KMS-11 (cell line): ENCODE measurements at regions not wholly inside any gene's neighbourhood (a gene's known extent, or its start where the extent isn't known, plus 50 kb on each side); places are given as distances from the start of the nearest gene placed in this dataset.
"Not testable (repeated sequence)": the region's sequence is repeated elsewhere in the genome, so short reads cannot be mapped to it uniquely, and the experiment has no call there.

ENCODE experiments used
- H2AFZ ChIP-seq: fragments of 200-600 bp; sonication (generic); 2 replicates; pipeline ENCODE4 v1.6.1; 2016; ENCODE audit warnings: antibody characterized with exemption, mixed run types, low read depth
- H3K27ac ChIP-seq: fragments of 200-600 bp; sonication (generic); 2 replicates; pipeline ENCODE4 v1.6.1; 2016; ENCODE audit warnings: mild to moderate bottlenecking, mixed run types
- H3K27me3 ChIP-seq: fragments of 200-600 bp; sonication (generic); 2 replicates; pipeline ENCODE4 v1.6.1; 2017; ENCODE audit warnings: mild to moderate bottlenecking, low read depth, mixed run types, moderate library complexity; ENCODE audit not compliant: insufficient read depth
- H3K36me3 ChIP-seq: fragments of 200-600 bp; sonication (generic); 2 replicates; pipeline ENCODE4 v1.6.1; 2017; ENCODE audit warnings: mild to moderate bottlenecking, mixed run types; ENCODE audit not compliant: insufficient read depth
- H3K4me1 ChIP-seq: fragments of 200-600 bp; sonication (generic); 2 replicates; pipeline ENCODE4 v1.6.1; 2016; ENCODE audit warnings: mild to moderate bottlenecking, low read depth, mixed run types; ENCODE audit not compliant: poor library complexity, severe bottlenecking
- H3K4me2 ChIP-seq: fragments of 200-600 bp; sonication (generic); 2 replicates; pipeline ENCODE4 v1.7.0; 2016; ENCODE audit warnings: mild to moderate bottlenecking, mixed run types
- H3K4me3 ChIP-seq: fragments of 200-600 bp; sonication (generic); IDR thresholded peaks from 2 replicates; pipeline ENCODE4 v1.6.1; 2017; ENCODE audit warnings: low read depth, low read length, mixed read lengths; ENCODE audit not compliant: insufficient read depth
- H3K79me2 ChIP-seq: fragments of 200-600 bp; sonication (generic); 2 replicates; pipeline ENCODE4 v1.6.1; 2016; ENCODE audit warnings: low read depth, mixed run types; ENCODE audit not compliant: insufficient read depth
- H3K9ac ChIP-seq: fragments of 200-600 bp; sonication (generic); 2 replicates; pipeline ENCODE4 v1.6.1; 2016; ENCODE audit warnings: mild to moderate bottlenecking, mixed run types
- H4K20me1 ChIP-seq: fragments of 200-600 bp; sonication (generic); 2 replicates; pipeline ENCODE4 v1.6.1; 2016; ENCODE audit warnings: mild to moderate bottlenecking, mixed run types; ENCODE audit not compliant: insufficient read depth
- CTCF ChIP-seq: fragments of 200-600 bp; sonication (generic); conservative IDR thresholded peaks from 2 replicates; pipeline ENCODE4 v1.6.1; 2017; ENCODE audit warnings: low read depth, mild to moderate bottlenecking, antibody characterized with exemption, low read length, moderate library complexity, mixed read lengths

- Histone ChIP-seq H3K4me2 (no peak overlapping the region), H3K4me3 (no peak overlapping the region), H2AFZ (no peak overlapping the region), H3K36me3 (no peaks in the 10 kb centered on the region), H3K27ac (no peak overlapping the region), H3K79me2 (no peaks in the 10 kb centered on the region), H3K4me1 (no peaks in the 10 kb centered on the region), H3K9ac (no peak overlapping the region), H4K20me1 (no peaks in the 10 kb centered on the region), H3K27me3 (no peaks in the 10 kb centered on the region)
- peak; percentile 34; the same call in 1 of the 2 replicates for TF ChIP-seq CTCF
These were observed 1260.4 kb upstream of the RAG2 start for GRCh38 chr11:37858398-37858797.

DNA sequence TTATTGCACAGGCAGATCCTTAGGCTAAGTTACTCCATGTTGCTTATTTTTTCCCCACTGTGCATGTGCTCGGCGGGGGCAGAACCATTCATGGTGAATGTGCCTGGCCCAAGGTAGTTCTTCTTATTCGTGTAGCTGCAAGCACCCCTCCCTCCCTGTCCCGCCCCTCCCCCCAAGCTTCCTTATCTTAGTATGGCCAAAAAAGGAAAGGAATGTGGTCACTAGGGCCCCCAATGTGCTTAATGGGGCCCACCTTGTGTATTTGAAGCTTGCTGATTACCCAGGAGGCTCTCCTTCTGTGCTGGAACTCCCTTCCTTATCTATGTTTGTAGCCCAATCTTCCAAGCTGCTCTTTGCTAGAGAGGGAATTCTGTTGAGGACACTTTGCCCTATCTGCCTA is 1259.7 kb upstream of the RAG2 start:
- Histone ChIP-seq H3K4me1 (no peaks in the 10 kb centered on the region), H3K79me2 (no peaks in the 10 kb centered on the region), H4K20me1 (no peaks in the 10 kb centered on the region), H2AFZ (no peak overlapping the region), H3K4me3 (no peak overlapping the region), H3K27me3 (no peaks in the 10 kb centered on the region), H3K9ac (no peak overlapping the region), H3K4me2 (no peak overlapping the region), H3K27ac (no peak overlapping the region), H3K36me3 (no peaks in the 10 kb centered on the region)
- no peak for TF ChIP-seq CTCF

DNA sequence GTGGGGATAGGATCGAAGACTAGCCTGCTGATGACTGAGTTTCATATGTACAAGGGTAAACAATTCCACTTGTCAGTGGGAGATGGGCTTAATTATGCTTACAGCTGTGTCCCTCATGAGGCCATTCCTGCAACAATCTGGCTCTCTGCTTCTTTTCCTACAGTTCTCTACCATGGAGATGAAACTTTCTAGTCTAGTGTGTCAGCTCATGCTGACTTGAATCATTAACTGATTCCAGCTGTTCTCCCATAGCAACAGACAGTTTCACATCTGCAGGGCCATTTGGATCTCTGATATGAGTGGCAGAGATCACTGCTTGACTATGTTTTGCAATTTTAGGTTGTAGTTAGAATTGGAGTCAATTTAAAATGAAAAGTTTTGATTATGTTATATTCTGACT is 1251.7 kb upstream of the RAG2 start:
- no peaks in the 10 kb centered on the region for H3K27me3 ChIP-seq
- no peak overlapping the region for H3K9ac ChIP-seq
- H2AFZ ChIP-seq, result no peak overlapping the region
- no peak overlapping the region for H3K27ac ChIP-seq
- no peaks in the 10 kb centered on the region for H4K20me1 ChIP-seq
- H3K4me3 ChIP-seq, result no peak overlapping the region
- no peaks in the 10 kb centered on the region for H3K79me2 ChIP-seq
- TF ChIP-seq CTCF, result no peak
- no peak overlapping the region for H3K4me2 ChIP-seq
- no peaks in the 10 kb centered on the region for H3K4me1 ChIP-seq
- H3K36me3 ChIP-seq, result no peaks in the 10 kb centered on the region

- Histone ChIP-seq H3K36me3 (no peaks in the 10 kb centered on the region), H3K4me3 (no peak overlapping the region), H2AFZ (no peak overlapping the region), H3K4me2 (no peak overlapping the region), H4K20me1 (no peaks in the 10 kb centered on the region), H3K9ac (no peak overlapping the region), H3K27me3 (no peaks in the 10 kb centered on the region), H3K27ac (no peak overlapping the region), H3K79me2 (no peaks in the 10 kb centered on the region), H3K4me1 (no peaks in the 10 kb centered on the region)
- TF ChIP-seq CTCF, result no peak
These were observed 1245.6 kb upstream of the RAG2 start for GRCh38 chr11:37843603-37844002.

DNA sequence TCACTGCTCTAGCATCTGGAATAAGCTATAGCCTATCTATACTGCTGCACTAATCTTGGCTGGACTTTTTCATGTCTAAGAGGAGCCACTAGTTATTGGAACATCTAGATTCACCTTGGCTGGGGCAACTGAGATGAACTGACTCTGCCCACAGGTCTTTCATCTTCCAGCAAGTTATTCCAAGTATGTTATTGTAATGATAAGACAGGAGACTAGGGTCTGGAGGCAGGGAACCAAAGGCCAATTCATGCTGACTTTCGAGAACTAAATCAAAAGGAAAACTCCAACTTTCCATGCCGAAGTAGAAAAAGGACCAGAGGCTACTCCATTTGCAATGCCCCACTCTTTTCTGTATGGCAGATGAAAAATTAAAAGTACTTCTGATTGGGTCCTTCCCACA is 1243.0 kb upstream of the RAG2 start:
- H3K4me1 ChIP-seq, result peaks cover 7% of the 10 kb centered on the region

GRCh38 chr11:37840345-37840744 is 1242.3 kb upstream of the RAG2 start:
- H3K9ac ChIP-seq, H3K36me3 ChIP-seq, H3K27ac ChIP-seq, H3K27me3 ChIP-seq, H3K4me1 ChIP-seq, H2AFZ ChIP-seq, H3K79me2 ChIP-seq, H3K4me3 ChIP-seq, H4K20me1 ChIP-seq, H3K4me2 ChIP-seq: not testable (repeated sequence)

More for the DNA sequence above, 1243.0 kb upstream of the RAG2 start:
- Histone ChIP-seq H4K20me1 (no peaks in the 10 kb centered on the region), H3K27me3 (no peaks in the 10 kb centered on the region), H3K36me3 (no peaks in the 10 kb centered on the region), H3K27ac (no peak overlapping the region), H2AFZ (no peak overlapping the region), H3K4me3 (no peak overlapping the region), H3K79me2 (no peaks in the 10 kb centered on the region), H3K4me2 (no peak overlapping the region), H3K9ac (no peak overlapping the region)
- no peak for TF ChIP-seq CTCF
